ENCODE measurements at regions not wholly inside any gene's neighbourhood (a gene's known extent, or its start where the extent isn't known, plus 50 kb on each side); places are given as distances from the start of the nearest gene placed in this dataset.

DNA sequence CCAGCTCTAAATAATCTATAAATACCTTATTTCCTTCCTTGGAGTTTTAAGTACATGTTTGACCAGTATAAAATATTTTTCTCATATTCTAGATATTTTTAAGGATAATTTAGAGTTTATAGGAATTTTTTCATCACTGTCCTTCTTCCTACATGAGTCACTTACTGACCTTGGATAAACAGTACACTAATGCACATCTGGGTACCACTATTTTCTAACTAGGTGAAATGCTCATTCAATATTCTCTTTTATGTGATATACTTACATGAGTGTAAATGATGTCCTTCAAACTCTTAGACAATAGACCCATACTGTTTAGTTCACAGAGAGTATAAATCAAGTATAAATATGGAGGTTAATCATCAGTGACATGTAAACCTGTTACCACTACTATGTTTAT, 1574.2 kb upstream of the ACVR2A start:
- no peak for DNase-seq
- Histone ChIP-seq H3K4me1 (no peaks in the 10 kb centered on the region), H3K4me3 (no peak overlapping the region), H3K27ac (no peak overlapping the region), H3K27me3 (no peaks in the 10 kb centered on the region), H3K9me3 (no peaks in the 10 kb centered on the region), H3K36me3 (no peaks in the 10 kb centered on the region)
- intact Hi-C loops (cut with DNase I) = no loop called here
- ATAC-seq = no peak
- TF ChIP-seq, protein P1, sequence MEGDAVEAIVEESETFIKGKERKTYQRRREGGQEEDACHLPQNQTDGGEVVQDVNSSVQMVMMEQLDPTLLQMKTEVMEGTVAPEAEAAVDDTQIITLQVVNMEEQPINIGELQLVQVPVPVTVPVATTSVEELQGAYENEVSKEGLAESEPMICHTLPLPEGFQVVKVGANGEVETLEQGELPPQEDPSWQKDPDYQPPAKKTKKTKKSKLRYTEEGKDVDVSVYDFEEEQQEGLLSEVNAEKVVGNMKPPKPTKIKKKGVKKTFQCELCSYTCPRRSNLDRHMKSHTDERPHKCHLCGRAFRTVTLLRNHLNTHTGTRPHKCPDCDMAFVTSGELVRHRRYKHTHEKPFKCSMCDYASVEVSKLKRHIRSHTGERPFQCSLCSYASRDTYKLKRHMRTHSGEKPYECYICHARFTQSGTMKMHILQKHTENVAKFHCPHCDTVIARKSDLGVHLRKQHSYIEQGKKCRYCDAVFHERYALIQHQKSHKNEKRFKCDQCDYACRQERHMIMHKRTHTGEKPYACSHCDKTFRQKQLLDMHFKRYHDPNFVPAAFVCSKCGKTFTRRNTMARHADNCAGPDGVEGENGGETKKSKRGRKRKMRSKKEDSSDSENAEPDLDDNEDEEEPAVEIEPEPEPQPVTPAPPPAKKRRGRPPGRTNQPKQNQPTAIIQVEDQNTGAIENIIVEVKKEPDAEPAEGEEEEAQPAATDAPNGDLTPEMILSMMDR (IDR thresholded peaks at IDR 0.05) = no peak

DNA sequence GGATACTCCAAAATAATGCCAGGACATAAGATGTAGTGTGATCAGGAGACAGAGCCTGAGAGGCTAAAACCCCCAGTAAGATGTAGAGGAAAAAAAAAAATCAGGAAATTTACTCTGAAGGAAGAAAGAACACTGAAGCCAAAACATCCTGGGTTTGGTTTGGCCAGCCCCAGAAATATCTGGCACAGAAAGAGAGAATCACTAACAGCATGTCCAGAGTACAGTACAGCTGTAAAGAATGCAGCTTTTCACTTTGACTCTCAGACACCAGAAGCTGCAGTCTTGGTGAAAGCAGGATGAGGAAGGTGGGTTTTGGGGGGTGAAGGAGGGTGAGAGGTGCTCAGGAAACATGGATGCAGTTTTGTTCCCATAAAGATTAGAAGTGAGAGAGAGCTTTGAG, 1577.7 kb upstream of the ACVR2A start:
- intact Hi-C loops (cut with DNase I) = no loop called here
- no peak for ATAC-seq
- DNase-seq = no peak

DNA sequence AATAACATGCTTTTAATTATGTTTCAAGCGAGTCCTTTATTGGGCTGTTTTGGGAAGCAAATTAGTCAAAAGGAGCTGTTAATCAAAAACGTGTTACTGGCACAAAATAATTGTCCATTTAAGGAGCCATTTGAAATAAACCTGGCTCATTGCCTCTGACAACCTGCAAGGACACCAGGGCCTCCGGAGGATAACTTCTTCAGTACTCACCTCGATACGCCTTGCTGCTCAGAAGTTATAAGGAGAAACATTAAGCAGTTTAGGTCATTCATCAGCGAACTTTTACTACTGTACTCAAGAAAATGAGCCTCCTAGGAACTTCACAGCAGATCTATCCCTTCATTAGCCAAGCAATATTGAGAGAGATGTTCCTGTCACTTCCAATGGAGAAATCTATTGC, 1579.2 kb upstream of the ACVR2A start:
- no peak for DNase-seq
- intact Hi-C loops (cut with DNase I) = no loop called here

More for the DNA sequence above, 1577.7 kb upstream of the ACVR2A start:
- no peaks in the 10 kb centered on the region for H3K4me1 ChIP-seq
- TF ChIP-seq, protein P1 (IDR thresholded peaks at IDR 0.05) = no peak
- no peaks in the 10 kb centered on the region for H3K9me3 ChIP-seq
- no peak overlapping the region for H3K4me3 ChIP-seq
- H3K27me3 ChIP-seq = no peaks in the 10 kb centered on the region
- no peak overlapping the region for H3K27ac ChIP-seq
- no peaks in the 10 kb centered on the region for H3K36me3 ChIP-seq

DNA sequence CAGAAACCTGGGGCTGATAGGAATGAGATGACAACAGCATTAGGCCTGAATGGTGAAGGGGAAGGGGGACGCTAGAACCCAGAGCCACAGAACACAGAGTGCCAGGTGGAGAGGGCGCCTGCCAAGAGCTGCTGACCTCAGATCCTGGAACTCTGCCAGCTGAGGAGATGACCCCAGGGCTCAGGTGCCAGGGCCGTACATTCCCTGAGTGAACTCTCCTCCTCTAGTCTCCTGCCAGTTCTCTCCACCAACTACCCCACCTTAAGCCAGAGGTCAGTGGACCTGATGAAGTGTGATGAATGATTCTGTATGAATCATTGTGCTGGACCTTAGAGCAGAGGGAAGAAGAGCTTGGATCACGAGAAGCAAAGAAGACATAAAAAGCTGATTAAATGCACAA, 1582.2 kb upstream of the ACVR2A start:
- Histone ChIP-seq H3K4me1 (no peaks in the 10 kb centered on the region), H3K27ac (no peak overlapping the region), H3K36me3 (no peaks in the 10 kb centered on the region), H3K9me3 (no peaks in the 10 kb centered on the region), H3K27me3 (no peaks in the 10 kb centered on the region), H3K4me3 (no peak overlapping the region)
- TF ChIP-seq, protein P1 (IDR thresholded peaks at IDR 0.05) = no peak
- intact Hi-C loops (cut with DNase I) = no loop called here
- ATAC-seq (no peak), DNase-seq (no peak)

More for the DNA sequence above, 1579.2 kb upstream of the ACVR2A start:
- H3K4me3 ChIP-seq = no peak overlapping the region
- H3K27me3 ChIP-seq = no peaks in the 10 kb centered on the region
- no peak for ATAC-seq
- no peaks in the 10 kb centered on the region for H3K36me3 ChIP-seq
- no peak overlapping the region for H3K27ac ChIP-seq
- no peaks in the 10 kb centered on the region for H3K9me3 ChIP-seq
- no peaks in the 10 kb centered on the region for H3K4me1 ChIP-seq
- TF ChIP-seq, protein P1 (IDR thresholded peaks at IDR 0.05) = no peak

DNA sequence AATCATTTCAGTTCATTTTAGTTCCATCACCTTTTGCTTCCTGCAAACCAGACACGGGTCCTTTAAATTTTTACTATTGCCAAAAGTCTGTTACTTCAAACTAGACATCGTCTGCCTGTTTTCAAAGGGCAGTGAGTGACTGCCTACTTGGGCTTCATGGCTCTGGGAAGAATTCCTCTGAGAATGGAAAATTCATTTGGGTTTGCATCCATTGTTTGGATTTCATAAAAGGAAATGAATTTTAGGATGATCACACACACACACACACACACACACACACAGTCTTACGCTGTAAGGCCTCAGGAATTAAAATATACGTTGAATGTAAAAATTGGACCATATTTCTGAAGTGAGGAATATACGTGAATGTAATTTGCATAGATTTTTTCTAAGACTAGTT, 1584.3 kb upstream of the ACVR2A start:
- DNase-seq (no peak), ATAC-seq (no peak)
- Histone ChIP-seq H3K9me3 (no peaks in the 10 kb centered on the region), H3K27me3 (no peaks in the 10 kb centered on the region), H3K4me3 (no peak overlapping the region), H3K27ac (no peak overlapping the region), H3K36me3 (no peaks in the 10 kb centered on the region), H3K4me1 (no peaks in the 10 kb centered on the region)
- TF ChIP-seq, protein P1 (IDR thresholded peaks at IDR 0.05) = no peak
- intact Hi-C loops (cut with DNase I) = no loop called here

DNA sequence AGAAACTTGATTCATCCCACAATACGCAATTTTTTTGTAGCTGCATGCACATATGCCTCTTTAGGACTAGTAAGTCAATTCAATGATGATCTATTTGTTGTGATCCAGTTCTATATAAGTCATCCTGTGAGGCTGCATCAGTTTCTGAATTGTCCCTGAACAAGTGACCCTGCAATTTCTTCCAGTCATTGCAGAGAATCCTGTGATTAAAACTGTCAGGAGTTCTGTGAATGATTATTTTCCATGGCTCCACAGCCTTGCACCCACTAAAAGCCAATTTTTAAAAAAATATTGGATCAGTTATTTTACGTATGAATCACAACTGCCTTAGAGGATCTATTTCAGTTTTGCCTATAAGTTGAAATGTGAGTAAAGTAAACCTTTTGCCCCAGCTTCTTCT, 1585.0 kb upstream of the ACVR2A start:
- DNase-seq = no peak
- H3K27ac ChIP-seq = no peak overlapping the region
- intact Hi-C loops (cut with DNase I) = no loop called here
- no peak overlapping the region for H3K4me3 ChIP-seq
- no peaks in the 10 kb centered on the region for H3K36me3 ChIP-seq
- H3K9me3 ChIP-seq = no peaks in the 10 kb centered on the region
- no peak for ATAC-seq
- TF ChIP-seq, protein P1 (IDR thresholded peaks at IDR 0.05) = no peak
- H3K27me3 ChIP-seq = no peaks in the 10 kb centered on the region
- no peaks in the 10 kb centered on the region for H3K4me1 ChIP-seq
